SJCRH30 (cell line): ENCODE measurements at regions not wholly inside any gene's neighbourhood (a gene's known extent, or its start where the extent isn't known, plus 50 kb on each side); places are given as distances from the start of the nearest gene placed in this dataset.
"Not testable (repeated sequence)": the region's sequence is repeated elsewhere in the genome, so short reads cannot be mapped to it uniquely, and the experiment has no call there.

Source experiments
- DNase-seq, 2 experiments: peaks; one replicate each; pipeline ENCODE4 v3.0.0-alpha.2; 2015 to 2020
- H3K27ac ChIP-seq: fragments of 250-450 bp; sonication (Bioruptor Pico); 2 replicates; pipeline ENCODE4 v1.5.1; 2020; ENCODE audit warnings: mild to moderate bottlenecking, moderate library complexity
- H3K27me3 ChIP-seq: fragments of 250-450 bp; sonication (Bioruptor Pico); 2 replicates; pipeline ENCODE4 v1.5.1; 2020; ENCODE audit warnings: mild to moderate bottlenecking, moderate library complexity
- H3K36me3 ChIP-seq: fragments of 250-450 bp; sonication (Bioruptor Pico); 2 replicates; pipeline ENCODE4 v1.5.1; 2020; ENCODE audit warnings: mild to moderate bottlenecking, moderate library complexity
- H3K4me1 ChIP-seq: fragments of 250-450 bp; sonication (Bioruptor Pico); 2 replicates; pipeline ENCODE4 v1.5.1; 2020; ENCODE audit warnings: mild to moderate bottlenecking, moderate library complexity
- H3K4me3 ChIP-seq: fragments of 250-450 bp; sonication (Bioruptor Pico); 2 replicates; pipeline ENCODE4 v1.5.1; 2020; ENCODE audit warnings: mild to moderate bottlenecking, moderate library complexity
- H3K9me3 ChIP-seq: fragments of 250-450 bp; sonication (Bioruptor Pico); replicated peaks from 2 replicates; pipeline ENCODE4 v1.5.1; 2020; ENCODE audit warnings: mild to moderate bottlenecking, moderate library complexity

DNA sequence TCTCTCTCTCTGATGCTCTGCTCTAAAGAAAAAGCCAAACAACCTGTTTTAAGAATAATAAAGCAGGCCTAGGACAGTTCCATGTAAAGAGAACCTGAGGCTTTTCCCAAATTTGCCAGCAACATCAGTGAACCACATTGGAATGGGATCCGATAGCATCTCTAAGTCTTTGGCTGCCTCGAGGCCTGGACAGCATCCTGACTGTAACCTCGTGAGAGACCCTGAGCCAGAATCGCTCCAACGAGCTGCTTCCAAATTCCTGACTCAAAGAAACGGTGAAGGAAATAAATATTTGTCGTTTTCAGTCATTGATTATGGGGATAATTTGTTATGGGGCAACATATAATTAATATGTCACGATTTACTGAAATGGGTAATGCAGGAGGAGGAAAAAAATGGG, 1012.8 kb downstream of the ROBO2 start:
- DNase-seq: no peak
- Histone ChIP-seq H3K27me3 (no peaks in the 10 kb centered on the region), H3K36me3 (no peaks in the 10 kb centered on the region), H3K27ac (no peak overlapping the region), H3K9me3 (no peaks in the 10 kb centered on the region), H3K4me1 (no peaks in the 10 kb centered on the region), H3K4me3 (no peak overlapping the region)

- Histone ChIP-seq H3K4me1 (no peaks in the 10 kb centered on the region), H3K36me3 (no peaks in the 10 kb centered on the region), H3K27me3 (no peaks in the 10 kb centered on the region), H3K27ac (no peak overlapping the region), H3K9me3 (no peaks in the 10 kb centered on the region), H3K4me3 (no peak overlapping the region)
- no peak for DNase-seq
Observed at GRCh38 chr3:78066287-78066686, 1026.4 kb downstream of the ROBO2 start.

- H3K36me3 ChIP-seq: no peaks in the 10 kb centered on the region
- no peaks in the 10 kb centered on the region for H3K9me3 ChIP-seq
- H3K4me1 ChIP-seq: no peaks in the 10 kb centered on the region
- H3K27me3 ChIP-seq: no peaks in the 10 kb centered on the region
- no peak overlapping the region for H3K27ac ChIP-seq
- no peak for DNase-seq
- H3K4me3 ChIP-seq: no peak overlapping the region
Observed at GRCh38 chr3:78070188-78070587, 1030.3 kb downstream of the ROBO2 start.

DNA sequence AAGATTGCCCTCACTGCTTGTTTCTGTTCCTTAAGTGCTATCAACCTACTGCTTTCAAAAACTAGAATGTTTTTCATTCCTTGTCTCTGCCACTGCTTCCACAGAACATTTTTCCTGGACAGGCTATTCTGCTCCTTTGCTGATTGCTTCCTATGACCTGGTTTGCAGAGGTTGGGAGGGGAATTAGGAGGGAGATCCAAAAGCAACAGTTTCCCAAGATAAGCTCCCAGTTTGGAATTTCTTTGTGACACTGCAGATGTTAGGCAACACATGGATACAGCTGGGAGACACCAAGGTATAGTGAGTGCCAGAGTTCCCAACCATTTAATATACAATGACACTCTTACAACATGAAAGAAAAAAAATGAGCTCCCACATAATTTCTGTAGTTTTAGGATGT, 1036.5 kb downstream of the ROBO2 start:
- Histone ChIP-seq H3K4me1 (no peaks in the 10 kb centered on the region), H3K4me3 (no peak overlapping the region), H3K36me3 (no peaks in the 10 kb centered on the region), H3K9me3 (no peaks in the 10 kb centered on the region), H3K27ac (no peak overlapping the region), H3K27me3 (no peaks in the 10 kb centered on the region)
- no peak for DNase-seq

- no peaks in the 10 kb centered on the region for H3K36me3 ChIP-seq
- H3K9me3 ChIP-seq: no peaks in the 10 kb centered on the region
- no peak overlapping the region for H3K27ac ChIP-seq
- H3K4me3 ChIP-seq: no peak overlapping the region
- DNase-seq: no peak
- H3K4me1 ChIP-seq: no peaks in the 10 kb centered on the region
- H3K27me3 ChIP-seq: no peaks in the 10 kb centered on the region
Observed at GRCh38 chr3:78077178-78077577, 1037.3 kb downstream of the ROBO2 start.

DNA sequence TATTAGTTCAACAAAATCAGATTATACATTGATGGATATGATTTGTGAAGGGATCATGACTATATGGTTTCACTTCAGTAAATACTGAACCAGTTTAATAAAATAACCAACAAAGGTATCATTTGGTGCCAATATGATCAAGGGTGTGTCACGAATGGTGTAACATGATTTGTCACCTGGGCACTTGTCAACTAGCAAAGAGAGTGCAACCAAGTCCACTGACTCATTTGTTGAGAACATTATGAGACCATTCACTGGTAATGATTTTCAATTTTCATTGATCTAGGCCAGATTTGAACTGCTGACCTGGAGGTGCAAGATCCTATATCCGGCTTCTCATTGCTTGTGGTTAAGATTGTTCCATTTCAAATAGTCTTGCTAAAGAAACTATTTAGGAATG, 1037.9 kb downstream of the ROBO2 start:
- no peak overlapping the region for H3K27ac ChIP-seq
- H3K27me3 ChIP-seq: no peaks in the 10 kb centered on the region
- no peak overlapping the region for H3K4me3 ChIP-seq
- H3K36me3 ChIP-seq: no peaks in the 10 kb centered on the region
- no peaks in the 10 kb centered on the region for H3K4me1 ChIP-seq
- no peak for DNase-seq
- H3K9me3 ChIP-seq: no peaks in the 10 kb centered on the region

GRCh38 chr3:78079514-78079913, 1039.6 kb downstream of the ROBO2 start:
- H3K36me3 ChIP-seq: no peaks in the 10 kb centered on the region
- no peak overlapping the region for H3K27ac ChIP-seq
- no peak for DNase-seq
- H3K9me3 ChIP-seq: no peaks in the 10 kb centered on the region
- H3K27me3 ChIP-seq: no peaks in the 10 kb centered on the region
- H3K4me3 ChIP-seq: no peak overlapping the region
- no peaks in the 10 kb centered on the region for H3K4me1 ChIP-seq

DNA sequence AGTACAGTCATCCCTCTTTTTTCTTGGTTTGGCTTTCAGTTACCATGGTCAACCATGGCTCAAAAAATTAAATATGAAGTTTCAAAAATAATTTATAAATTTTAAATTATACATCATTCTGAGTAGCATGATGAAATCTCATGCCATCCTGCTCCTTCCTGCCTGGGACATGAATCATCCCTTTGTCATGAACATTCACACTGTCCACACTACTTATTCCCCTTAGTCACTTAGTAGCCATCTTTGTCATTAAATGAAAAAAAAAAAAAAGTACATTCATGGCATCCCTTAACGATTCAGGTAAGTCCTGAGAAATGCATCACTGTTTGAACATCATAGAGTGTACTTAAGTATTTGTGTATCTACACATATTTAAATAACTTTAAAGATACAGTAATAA, 1046.3 kb downstream of the ROBO2 start:
- no peak for DNase-seq
- H3K9me3 ChIP-seq: no peaks in the 10 kb centered on the region

DNA sequence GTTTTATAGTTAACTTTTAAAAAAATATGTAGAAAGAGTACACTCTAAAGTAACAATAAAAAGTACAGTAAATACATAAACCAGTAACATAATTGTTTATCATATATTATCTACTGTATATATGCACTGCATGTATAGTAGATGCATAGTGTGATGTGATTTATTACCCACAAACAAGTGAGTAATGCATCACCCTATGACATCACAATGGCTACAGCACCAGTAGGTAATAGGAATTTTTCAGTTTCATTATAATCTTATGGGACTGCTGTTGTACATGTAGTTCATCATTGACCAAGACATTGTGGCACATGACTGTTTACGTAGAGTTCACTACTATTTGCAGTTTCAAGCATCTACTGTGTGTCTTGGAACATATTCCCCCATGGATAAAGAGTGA, 1047.2 kb downstream of the ROBO2 start:
- H3K4me3 ChIP-seq: no peak overlapping the region
- no peaks in the 10 kb centered on the region for H3K4me1 ChIP-seq
- no peaks in the 10 kb centered on the region for H3K27me3 ChIP-seq
- no peaks in the 10 kb centered on the region for H3K36me3 ChIP-seq
- no peak for DNase-seq
- H3K9me3 ChIP-seq: no peaks in the 10 kb centered on the region
- no peak overlapping the region for H3K27ac ChIP-seq

More for the DNA sequence above, 1046.3 kb downstream of the ROBO2 start:
- Histone ChIP-seq H3K27ac (no peak overlapping the region), H3K4me3 (no peak overlapping the region), H3K27me3 (no peaks in the 10 kb centered on the region), H3K36me3 (no peaks in the 10 kb centered on the region), H3K4me1 (no peaks in the 10 kb centered on the region)

DNA sequence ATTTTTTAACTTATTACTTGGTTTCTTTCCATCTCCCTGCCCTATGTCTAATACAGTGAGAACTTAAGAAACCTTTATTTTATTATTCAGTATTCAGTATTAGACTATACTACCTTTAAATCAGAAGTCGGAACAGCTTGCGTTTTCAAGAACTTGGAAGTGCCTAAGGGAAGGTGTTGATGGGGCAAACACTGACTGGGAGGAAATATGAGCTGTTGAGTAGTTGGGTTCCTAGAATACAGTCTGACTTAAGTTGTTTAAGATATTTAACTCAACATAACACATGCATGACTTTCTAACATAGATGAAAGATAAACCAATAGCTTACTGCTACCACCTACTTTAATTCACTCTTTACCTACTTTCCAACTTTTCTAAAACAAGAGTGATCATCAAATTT, 1048.1 kb downstream of the ROBO2 start:
- H3K27me3 ChIP-seq: no peaks in the 10 kb centered on the region
- no peak overlapping the region for H3K4me3 ChIP-seq
- no peak for DNase-seq
- no peak overlapping the region for H3K27ac ChIP-seq
- no peaks in the 10 kb centered on the region for H3K4me1 ChIP-seq
- H3K9me3 ChIP-seq: no peaks in the 10 kb centered on the region
- H3K36me3 ChIP-seq: no peaks in the 10 kb centered on the region

GRCh38 chr3:78090382-78090781, 1050.5 kb downstream of the ROBO2 start:
- Histone ChIP-seq H3K36me3 (no peaks in the 10 kb centered on the region), H3K4me1 (no peaks in the 10 kb centered on the region), H3K27ac (no peak overlapping the region), H3K4me3 (no peak overlapping the region), H3K9me3 (no peaks in the 10 kb centered on the region), H3K27me3 (no peaks in the 10 kb centered on the region)
- DNase-seq: no peak

GRCh38 chr3:78091478-78092119, 1051.7 kb downstream of the ROBO2 start:
- Histone ChIP-seq H3K27ac (no peak overlapping the region), H3K4me3 (no peak overlapping the region), H3K9me3 (no peaks in the 10 kb centered on the region), H3K36me3 (no peaks in the 10 kb centered on the region), H3K4me1 (no peaks in the 10 kb centered on the region), H3K27me3 (no peaks in the 10 kb centered on the region)
- no peak for DNase-seq

DNA sequence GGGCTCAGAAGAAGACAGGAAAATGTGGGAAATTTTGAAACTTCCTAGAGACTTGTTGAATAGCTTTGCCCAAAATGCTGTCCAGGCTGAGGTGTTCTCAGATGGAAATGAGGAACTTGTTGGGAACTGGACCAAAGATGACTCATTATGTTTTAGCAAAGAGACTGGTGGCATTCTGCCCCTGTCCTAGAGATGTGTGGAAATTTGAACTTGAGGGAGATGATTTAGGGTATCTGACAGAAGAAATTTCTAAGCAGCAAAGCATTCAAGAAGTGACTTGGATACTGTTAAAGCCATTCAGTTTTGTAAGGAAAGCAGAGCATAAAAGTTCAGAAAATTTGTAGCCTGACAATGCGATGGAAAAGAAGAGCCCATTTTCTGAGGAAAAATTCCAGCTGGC, 1052.7 kb downstream of the ROBO2 start:
- not testable (repeated sequence) for H3K36me3 ChIP-seq, H3K4me1 ChIP-seq, H3K9me3 ChIP-seq, DNase-seq, H3K27ac ChIP-seq, H3K4me3 ChIP-seq, H3K27me3 ChIP-seq

DNA sequence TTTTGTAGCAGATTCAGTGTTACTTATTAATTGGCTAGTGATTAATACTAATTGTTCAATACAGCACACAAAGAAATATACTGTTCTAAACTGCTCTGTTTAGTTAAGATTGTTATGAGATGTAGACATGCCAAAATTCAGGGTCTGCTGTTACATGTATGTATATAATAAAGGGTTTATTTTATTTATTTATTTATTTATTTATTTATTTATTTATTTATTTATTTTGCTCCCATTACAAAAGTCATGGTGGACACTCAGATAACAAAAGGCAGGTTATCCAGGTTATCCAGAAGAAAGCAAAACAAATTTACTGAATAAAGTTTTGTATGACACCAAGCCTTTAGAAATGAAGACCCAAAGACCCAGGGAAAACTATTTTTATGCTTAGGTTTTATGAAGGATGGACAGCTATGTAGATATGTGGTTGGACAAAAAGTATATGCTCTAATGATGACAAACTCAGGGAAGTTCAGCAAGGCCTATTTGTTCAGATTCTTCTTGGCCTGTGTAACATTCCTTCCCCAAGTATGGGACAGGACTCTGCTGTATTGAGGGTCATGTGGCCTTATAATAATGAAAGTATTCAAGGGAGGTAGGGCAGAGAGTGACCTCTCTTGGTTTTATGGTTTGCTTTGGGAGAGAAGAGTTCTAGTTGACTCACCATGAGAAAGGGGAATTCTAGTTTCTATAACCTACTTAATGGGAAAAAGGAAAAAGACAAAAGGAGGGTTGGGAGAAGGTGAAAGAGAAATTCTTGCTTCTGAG, 1056.8 kb downstream of the ROBO2 start:
- Histone ChIP-seq H3K27ac (no peak overlapping the region), H3K27me3 (no peaks in the 10 kb centered on the region), H3K4me3 (no peak overlapping the region), H3K36me3 (no peaks in the 10 kb centered on the region), H3K4me1 (no peaks in the 10 kb centered on the region), H3K9me3 (no peaks in the 10 kb centered on the region)
- no peak for DNase-seq

DNA sequence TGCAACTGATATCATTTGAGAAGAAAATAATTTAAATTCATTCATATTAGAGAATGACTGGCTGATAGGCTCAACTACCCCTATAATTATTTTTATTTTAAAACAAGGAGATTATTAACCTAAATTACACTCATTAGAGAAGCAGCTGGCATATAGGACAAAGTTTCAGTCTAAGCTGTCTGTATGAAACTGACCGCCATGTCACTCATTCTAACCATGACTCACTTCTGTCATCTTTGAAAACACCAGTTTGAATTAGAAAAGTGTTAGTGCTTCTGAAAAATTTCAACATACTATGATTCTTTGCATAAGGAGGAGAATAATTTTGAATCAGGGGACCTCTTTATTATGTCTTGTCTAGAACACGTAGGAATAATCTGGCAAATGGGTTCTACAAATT, 1058.5 kb downstream of the ROBO2 start:
- H3K4me3 ChIP-seq: no peak overlapping the region
- no peak for DNase-seq
- no peaks in the 10 kb centered on the region for H3K9me3 ChIP-seq
- H3K27me3 ChIP-seq: no peaks in the 10 kb centered on the region
- no peak overlapping the region for H3K27ac ChIP-seq
- H3K36me3 ChIP-seq: no peaks in the 10 kb centered on the region
- no peaks in the 10 kb centered on the region for H3K4me1 ChIP-seq

DNA sequence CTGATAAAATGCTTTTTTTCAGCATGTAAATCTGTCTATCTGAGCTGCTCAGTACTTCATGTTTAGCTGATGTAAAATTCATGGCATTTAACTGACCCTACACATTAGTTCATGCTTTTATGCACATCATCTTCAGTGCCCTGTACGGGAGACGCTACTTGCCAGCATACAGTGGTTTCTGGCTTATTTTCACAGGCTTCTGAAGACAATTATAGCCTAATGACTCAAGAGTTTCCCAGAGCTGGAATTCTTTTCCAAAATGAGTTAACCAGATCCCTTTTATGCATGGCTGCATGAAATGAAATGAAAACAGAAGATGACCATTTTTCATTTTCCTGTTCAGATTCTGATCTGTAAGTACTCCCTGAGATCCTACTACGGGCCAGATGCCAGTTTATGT, 1061.5 kb downstream of the ROBO2 start:
- Histone ChIP-seq H3K36me3 (no peaks in the 10 kb centered on the region), H3K4me1 (no peaks in the 10 kb centered on the region), H3K27ac (no peak overlapping the region), H3K27me3 (no peaks in the 10 kb centered on the region), H3K4me3 (no peak overlapping the region), H3K9me3 (no peaks in the 10 kb centered on the region)
- no peak for DNase-seq
